Nephron (organoid): ENCODE measurements at regions not wholly inside any gene's neighbourhood (a gene's known extent, or its start where the extent isn't known, plus 50 kb on each side); places are given as distances from the start of the nearest gene placed in this dataset.

Experiments used
- H3K27ac Mint-ChIP-seq, 3 experiments: 2 replicates each; pipeline ENCODE4 v1.8.0; 2020; ENCODE audit warnings: mixed read lengths in 3 of 3, mild to moderate bottlenecking in 2 of 3, moderate library complexity in 1 of 3
- H3K27me3 Mint-ChIP-seq: 2 replicates; pipeline ENCODE4 v1.8.0; 2021; ENCODE audit warnings: low read depth, mild to moderate bottlenecking, moderate library complexity, mixed read lengths
- H3K36me3 Mint-ChIP-seq: 2 replicates; pipeline ENCODE4 v1.8.0; 2020; ENCODE audit warnings: low read depth, mixed read lengths
- H3K4me1 Mint-ChIP-seq: 2 replicates; pipeline ENCODE4 v1.8.0; 2020; ENCODE audit warnings: mixed read lengths
- H3K4me3 Mint-ChIP-seq, 3 experiments: 2 replicates each; pipeline ENCODE4 v1.8.0; 2020; ENCODE audit warnings: mild to moderate bottlenecking in 3 of 3, mixed read lengths in 3 of 3, moderate library complexity in 2 of 3
- H3K9me3 Mint-ChIP-seq: 2 replicates; pipeline ENCODE4 v1.8.0; 2020; ENCODE audit warnings: mixed read lengths
- TF ChIP-seq, protein P1 (sequence below), 3 experiments: fragments of 200-600 bp; sonication (generic); IDR thresholded peaks; one replicate each; pipeline ENCODE4 v1.5.0; 2021; ENCODE audit warnings: antibody characterized with exemption in 3 of 3; ENCODE audit not compliant: unreplicated experiment in 3 of 3

DNA sequence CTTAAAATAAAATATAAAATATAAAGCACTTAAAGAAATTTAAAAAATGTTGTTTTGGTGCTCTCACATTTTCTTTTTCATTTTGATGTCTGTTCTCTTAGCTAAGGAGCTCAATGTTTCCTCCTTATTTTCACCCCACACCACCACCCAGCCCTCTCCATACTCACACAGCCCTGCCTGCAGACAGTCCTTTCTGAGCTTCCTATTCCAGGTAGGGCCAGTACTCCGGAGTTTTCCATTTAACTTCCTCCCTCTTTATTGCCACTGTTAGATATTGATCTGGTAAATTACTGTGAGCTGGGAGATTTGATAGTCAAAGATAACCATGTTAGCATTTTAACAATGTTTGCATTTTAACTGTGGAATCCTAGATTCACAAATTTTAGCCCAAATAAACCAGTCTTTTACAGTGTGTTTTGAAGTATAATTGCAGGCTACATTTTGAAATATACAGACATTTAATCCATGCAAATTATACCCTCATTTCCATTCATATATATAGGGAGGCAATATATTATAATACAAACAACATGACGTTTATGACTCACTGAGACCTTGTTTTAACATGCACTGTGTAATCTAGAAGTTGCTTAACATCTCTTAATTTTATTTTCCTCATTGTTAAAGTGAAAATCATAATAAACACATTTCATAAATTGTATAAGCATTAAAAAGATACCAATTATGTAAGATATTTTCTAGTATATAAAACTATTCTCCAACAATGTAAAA, 927.1 kb downstream of the NR2F1-AS1 start:
- H3K27ac Mint-ChIP-seq = no peak overlapping the region

DNA sequence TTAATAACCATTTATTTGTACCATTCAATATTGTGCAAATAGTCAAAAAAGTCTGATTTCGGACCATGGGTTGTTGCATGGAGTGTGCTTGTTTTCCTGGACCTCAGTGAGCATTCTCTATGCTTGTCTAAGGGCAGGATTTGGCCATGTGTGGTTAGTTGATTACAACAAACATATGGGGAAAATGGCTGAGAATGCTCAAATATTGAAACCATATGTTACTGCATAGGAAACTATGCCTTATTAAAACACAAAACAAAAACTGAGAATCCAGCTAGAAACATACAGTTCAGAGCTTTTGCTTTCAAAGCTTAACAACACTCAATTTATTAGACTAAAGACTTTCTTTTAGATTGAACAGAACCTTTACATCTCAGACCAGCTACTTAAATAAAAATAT, 928.3 kb downstream of the NR2F1-AS1 start:
- Mint-ChIP-seq H3K4me3 (no peak overlapping the region), H3K9me3 (peaks cover 8% of the 10 kb centered on the region), H3K27me3 (no peaks in the 10 kb centered on the region), H3K36me3 (no peaks in the 10 kb centered on the region), H3K4me1 (no peaks in the 10 kb centered on the region), H3K27ac (peak overlapping the region; percentile 77 to 89 (median 87))
- TF ChIP-seq, protein P1, sequence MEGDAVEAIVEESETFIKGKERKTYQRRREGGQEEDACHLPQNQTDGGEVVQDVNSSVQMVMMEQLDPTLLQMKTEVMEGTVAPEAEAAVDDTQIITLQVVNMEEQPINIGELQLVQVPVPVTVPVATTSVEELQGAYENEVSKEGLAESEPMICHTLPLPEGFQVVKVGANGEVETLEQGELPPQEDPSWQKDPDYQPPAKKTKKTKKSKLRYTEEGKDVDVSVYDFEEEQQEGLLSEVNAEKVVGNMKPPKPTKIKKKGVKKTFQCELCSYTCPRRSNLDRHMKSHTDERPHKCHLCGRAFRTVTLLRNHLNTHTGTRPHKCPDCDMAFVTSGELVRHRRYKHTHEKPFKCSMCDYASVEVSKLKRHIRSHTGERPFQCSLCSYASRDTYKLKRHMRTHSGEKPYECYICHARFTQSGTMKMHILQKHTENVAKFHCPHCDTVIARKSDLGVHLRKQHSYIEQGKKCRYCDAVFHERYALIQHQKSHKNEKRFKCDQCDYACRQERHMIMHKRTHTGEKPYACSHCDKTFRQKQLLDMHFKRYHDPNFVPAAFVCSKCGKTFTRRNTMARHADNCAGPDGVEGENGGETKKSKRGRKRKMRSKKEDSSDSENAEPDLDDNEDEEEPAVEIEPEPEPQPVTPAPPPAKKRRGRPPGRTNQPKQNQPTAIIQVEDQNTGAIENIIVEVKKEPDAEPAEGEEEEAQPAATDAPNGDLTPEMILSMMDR (IDR thresholded peaks at IDR 0.05; ENCODE audit: unreplicated experiment in 3 of 3) = no peak

More for the DNA sequence above, 927.1 kb downstream of the NR2F1-AS1 start:
- Mint-ChIP-seq H3K9me3 (peaks cover 3% of the 10 kb centered on the region), H3K36me3 (no peaks in the 10 kb centered on the region), H3K27me3 (no peaks in the 10 kb centered on the region), H3K4me3 (no peak overlapping the region), H3K4me1 (no peaks in the 10 kb centered on the region)
- TF ChIP-seq, protein P1 (IDR thresholded peaks at IDR 0.05; ENCODE audit: unreplicated experiment in 3 of 3) = no peak

- TF ChIP-seq, protein P1 (IDR thresholded peaks at IDR 0.05; ENCODE audit: unreplicated experiment in 3 of 3) = peak in 2 of 3 experiments; percentile 30 to 43
- Mint-ChIP-seq H3K36me3 (peaks cover 4% of the 10 kb centered on the region), H3K4me3 (no peak overlapping the region), H3K27me3 (no peaks in the 10 kb centered on the region), H3K9me3 (peaks cover 12% of the 10 kb centered on the region), H3K4me1 (peaks cover 31% of the 10 kb centered on the region), H3K27ac (peak overlapping the region; percentile 7 to 84 (median 77))
These were observed 936.6 kb downstream of the NR2F1-AS1 start for GRCh38 chr5:92644266-92644886.

DNA sequence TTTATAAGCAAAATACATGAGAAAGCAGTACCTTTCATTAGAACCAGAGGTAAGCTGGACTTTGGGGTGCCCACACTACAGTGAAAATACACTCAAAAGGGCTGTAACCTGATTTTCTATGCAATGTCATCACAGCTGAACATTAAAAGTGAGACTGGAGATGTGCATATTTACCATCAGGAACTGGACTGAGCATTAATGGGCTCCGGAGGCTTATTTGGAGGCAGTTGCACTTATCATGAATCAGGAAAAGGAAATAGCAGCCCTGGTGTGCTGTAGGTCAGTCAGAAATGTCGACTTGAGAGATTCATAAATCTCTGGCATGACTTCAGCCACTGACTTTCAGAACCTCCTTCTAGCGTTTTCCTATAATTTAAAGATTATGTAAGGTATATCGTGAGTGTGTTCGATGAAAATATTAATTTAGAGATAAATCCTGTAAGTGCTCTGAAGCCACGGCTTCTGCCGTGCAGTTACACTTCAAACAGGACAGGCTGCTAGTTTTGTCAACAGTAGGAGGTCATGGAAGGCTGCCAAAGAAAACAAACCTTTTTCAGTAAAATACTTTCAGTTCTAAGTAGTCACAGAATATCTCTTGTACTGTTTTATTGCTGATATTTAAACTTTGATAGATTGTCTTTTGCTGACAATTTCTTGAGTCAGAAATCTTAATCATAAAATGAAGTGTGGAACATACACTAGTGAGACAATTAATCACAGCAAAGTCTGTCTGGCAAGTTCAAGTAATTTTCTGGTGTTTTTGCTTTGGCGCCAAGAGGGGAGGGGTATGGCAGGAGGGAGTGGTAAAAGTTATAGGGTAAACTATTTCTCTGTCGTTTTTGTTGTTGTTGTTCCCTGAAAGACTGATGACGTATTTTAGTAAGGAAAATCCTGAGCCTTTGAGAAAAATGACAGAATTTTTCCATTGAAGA, 939.7 kb downstream of the NR2F1-AS1 start:
- peaks cover 31% of the 10 kb centered on the region for H3K4me1 Mint-ChIP-seq
- no peaks in the 10 kb centered on the region for H3K9me3 Mint-ChIP-seq
- no peaks in the 10 kb centered on the region for H3K27me3 Mint-ChIP-seq
- TF ChIP-seq, protein P1 (IDR thresholded peaks at IDR 0.05; ENCODE audit: unreplicated experiment in 3 of 3) = no peak
- H3K27ac Mint-ChIP-seq = peak overlapping the region; percentile 65 to 84 (median 80)
- peak overlapping the region; percentile 14 to 55 (median 49) for H3K4me3 Mint-ChIP-seq
- no peaks in the 10 kb centered on the region for H3K36me3 Mint-ChIP-seq

- H3K4me3 Mint-ChIP-seq = peak overlapping the region in 1 of 3 experiments; percentile 1
- TF ChIP-seq, protein P1 (IDR thresholded peaks at IDR 0.05; ENCODE audit: unreplicated experiment in 3 of 3) = no peak
- no peaks in the 10 kb centered on the region for H3K9me3 Mint-ChIP-seq
- peak overlapping the region; percentile 65 to 84 (median 80) for H3K27ac Mint-ChIP-seq
- H3K36me3 Mint-ChIP-seq = no peaks in the 10 kb centered on the region
- H3K4me1 Mint-ChIP-seq = peaks cover 31% of the 10 kb centered on the region
- H3K27me3 Mint-ChIP-seq = no peaks in the 10 kb centered on the region
These were observed 940.7 kb downstream of the NR2F1-AS1 start for GRCh38 chr5:92640340-92640739.
